Hematopoietic multipotent progenitor cell treated with erythropoietin and hydrocortisone succinate and interleukin-3 and kit ligand, for 8 days (in vitro differentiated cells): ENCODE measurements at regions not wholly inside any gene's neighbourhood (a gene's known extent, or its start where the extent isn't known, plus 50 kb on each side); places are given as distances from the start of the nearest gene placed in this dataset.
"Not testable (repeated sequence)": the region's sequence is repeated elsewhere in the genome, so short reads cannot be mapped to it uniquely, and the experiment has no call there.

ENCODE experiments used
- DNase-seq: peaks from one replicate; pipeline ENCODE4 v3.0.0-alpha.2; 2015

- peak; percentile 73 for DNase-seq
These were observed 462.4 kb downstream of the RAP2B start for GRCh38 chr3:153624310-153625030.

- DNase-seq: no peak
These were observed 463.5 kb downstream of the RAP2B start for GRCh38 chr3:153625506-153625905.

DNA sequence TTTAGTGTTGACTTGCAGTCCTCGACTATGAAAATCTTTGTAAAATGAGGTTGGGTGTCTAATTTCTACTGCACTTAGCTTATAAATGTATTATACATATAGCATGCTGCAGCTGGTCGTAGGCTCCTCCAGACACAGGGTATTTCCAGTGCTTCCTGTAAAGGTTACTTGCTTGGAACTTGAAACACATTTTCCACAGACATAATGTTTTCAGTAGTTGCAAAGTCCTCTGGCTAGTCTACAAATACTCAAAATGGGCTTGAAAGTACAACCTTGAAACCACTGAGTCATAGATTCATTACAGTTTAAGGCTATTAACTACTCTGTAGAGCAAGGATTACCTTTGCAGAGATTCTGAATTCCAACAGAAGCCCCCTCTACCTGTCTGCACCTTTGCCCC, 464.1 kb downstream of the RAP2B start:
- DNase-seq: no peak

DNA sequence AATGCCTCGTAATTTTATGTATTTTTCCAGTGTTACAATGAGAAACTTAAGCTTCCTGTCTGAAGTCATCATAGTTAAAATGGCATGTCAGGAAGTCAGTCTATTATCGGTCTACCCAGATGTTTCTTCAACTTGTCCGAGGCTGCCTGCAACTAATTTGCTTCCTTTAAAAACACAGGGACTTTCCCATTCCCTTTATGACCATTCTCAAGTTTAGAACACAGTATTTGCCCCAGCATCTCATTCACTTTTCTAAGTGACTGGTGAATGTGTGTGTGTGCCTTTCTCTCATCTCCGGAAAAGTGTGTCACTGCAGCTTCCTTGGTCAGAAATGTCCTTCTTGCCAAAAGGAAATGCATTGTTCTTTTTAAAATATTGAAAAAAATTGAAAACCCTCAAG, 466.6 kb downstream of the RAP2B start:
- DNase-seq: peak; percentile 23

- no peak for DNase-seq
These were observed 467.1 kb downstream of the RAP2B start for GRCh38 chr3:153629148-153629547.

DNA sequence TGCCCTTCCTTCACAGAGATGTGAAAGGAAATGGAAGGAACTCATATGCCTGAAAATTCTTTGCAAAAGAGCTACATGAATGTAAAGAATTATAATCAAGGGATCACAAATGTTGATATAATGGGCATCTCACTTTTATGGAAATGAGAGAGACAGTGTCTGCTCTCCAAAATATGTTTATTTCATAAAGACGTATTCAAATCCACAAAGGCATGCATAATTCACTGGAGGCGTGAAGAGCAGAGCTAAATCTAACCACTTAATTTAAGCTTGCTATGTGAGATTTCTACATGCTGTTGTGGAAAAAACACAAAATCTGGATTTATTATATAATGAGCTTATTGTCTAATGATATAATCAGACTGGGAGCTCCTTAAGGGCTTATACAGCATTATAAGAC, 469.1 kb downstream of the RAP2B start:
- no peak for DNase-seq

DNA sequence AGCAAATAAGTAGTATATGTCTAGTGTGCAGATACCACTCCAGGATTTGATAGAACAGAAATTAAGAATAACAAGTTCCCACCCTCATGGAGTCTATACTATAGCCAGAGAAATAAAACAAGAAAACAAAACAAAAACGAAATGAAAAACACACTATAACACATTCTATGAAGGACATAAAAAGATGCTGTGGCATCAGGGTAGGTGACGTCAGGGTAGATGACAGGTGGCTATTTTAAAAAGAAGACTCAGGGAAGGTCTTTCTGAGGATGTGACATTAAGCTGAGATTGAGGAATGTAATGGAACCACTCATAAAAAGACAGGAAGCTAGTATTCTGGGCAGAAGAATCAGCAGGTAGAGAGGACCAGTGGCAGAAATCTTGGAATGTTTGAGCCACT, 469.6 kb downstream of the RAP2B start:
- DNase-seq: no peak

DNA sequence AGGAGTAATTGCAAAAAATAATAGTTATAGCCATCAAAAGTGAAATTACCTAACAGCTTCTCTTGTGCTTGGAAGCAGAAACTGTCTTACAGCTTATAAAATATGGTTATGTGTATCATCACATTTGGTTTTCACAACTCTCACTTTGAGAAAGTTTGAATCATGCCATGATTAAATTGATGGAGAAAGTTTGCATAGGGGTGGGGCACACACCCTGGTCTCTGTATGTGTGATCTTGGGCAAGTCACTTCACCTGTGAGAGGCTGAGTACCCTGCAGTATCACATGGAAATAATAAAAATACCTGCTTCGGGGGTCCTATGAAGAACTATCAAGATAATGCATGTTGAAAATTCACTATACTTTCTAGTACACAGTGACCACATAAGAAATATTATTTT, 471.4 kb downstream of the RAP2B start:
- DNase-seq: no peak

DNA sequence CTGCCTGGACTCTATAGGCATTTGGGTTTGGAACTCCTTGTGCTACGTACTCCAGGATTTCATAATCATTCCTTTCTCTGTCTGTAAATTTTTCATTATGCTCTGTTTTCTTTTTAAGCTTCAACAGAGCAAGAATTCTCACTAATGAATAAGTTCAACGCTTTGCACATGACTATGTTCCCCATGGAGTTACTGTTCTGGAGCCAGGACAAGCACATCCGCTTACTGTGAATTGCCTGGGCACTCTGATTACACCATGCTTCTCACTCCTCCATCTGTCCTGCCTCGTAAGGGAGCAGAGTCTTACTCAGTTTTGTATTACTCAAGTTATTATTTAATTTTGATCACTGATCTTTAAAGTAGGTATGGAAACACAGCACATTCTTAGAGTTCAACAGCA, 472.7 kb downstream of the RAP2B start:
- no peak for DNase-seq

DNA sequence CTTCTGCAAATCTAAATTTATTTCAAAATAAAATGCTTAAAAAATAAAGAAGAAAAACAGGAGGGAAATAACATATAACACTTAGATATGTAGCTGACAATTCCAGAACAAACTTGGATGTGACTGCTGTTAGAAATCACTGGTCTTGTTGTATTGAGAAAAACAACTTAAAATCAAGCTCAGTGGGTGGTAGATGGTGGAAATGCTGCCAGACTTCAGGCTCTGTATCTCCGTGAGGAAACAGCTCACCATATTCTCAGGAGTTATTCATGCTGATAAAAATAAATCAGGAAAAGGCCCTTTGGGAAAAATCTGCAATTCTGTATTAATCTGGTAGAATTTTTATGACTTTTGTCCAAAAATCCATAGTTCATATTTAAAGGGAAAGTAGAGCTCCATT, 477.6 kb downstream of the RAP2B start:
- no peak for DNase-seq

DNA sequence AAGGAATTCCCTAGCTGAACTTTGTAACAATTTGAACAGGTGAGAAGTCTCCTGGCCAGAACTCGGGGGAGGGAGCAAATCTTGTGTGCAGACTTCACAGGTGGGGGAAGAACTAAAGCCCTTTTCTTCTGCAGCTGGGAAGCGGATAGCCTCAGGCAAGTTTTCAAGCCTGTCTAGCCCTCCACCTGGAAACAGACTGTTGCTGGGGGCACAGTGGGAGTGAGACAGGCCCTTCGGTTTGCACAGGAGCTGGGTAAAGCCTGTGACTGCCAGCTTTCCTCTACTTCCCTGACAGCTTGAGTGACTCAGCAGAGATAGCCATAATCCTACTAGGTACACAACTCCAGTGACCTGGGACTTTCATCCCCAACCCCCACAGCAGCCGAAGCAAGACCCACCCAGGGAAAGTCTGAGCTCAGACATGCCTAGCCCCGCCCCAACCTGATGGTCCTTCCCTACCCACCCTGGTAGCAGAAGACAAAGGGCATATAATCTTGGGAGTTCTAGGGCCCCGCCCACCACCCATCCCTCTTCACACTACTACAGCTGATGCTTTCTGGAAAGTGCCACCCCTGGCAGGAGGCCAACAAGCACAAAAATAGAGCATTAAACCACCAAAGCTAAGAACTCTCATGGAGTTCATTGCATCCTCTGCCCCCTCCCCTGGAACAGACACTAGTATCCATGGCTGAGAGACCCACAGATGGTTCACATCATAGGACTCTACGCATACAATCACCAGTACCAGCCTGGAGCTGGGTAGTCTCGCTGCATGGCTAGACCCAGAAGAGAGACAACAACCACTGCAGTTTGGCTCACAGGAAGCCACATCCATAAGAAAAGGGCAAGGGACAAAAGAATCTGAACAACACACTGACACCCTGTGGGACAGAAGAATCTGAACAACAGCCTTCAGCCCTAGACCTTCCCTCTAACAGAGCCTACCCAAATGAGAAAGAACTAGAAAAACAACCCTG, 479.0 kb downstream of the RAP2B start:
- DNase-seq: no peak

- not testable (repeated sequence) for DNase-seq
These were observed 478.6 kb upstream of the ARHGEF26 start for GRCh38 chr3:153642576-153642975.

DNA sequence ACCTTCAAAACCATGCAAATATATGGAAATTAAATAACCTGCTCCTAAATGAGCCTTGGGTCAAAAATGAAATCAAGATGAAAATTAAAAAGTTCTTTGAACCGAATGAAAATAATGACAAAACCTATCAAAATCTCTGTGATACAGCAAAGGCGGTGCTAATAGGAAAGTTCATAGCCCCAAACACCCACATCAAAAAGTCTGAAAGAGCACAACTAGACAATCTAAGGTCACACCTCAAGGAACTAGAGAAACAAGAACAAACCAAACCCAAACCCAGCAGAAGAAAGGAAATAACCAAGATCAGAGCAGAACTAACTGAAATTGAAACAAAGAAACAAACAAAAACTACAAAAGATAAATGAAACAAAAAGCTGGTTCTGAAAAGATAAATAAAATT, 477.7 kb upstream of the ARHGEF26 start:
- DNase-seq: not testable (repeated sequence)

DNA sequence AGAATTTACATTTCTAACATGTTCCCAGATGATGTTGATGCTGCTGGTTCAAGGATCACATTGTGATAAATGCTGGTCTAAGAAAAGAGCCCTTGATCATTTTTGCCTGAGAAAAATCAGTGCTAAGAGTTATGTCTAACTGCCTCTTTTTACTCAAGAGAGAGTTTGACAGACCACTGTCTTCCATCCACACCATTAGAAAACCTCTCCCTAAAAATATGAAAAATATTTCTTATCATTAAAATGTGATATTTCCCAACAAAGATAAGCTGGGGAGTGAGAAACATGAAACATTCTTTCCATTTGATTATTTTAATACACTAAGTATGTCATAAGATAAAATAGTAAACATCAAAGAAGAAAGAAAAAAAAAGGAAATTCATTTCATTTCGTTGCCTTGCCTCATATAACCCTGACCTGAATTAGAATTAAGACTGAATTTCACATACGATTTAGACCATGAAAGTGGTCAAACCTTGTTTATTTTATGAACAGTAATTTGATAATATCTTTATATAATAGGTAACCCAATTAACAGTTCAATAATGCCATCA, 471.8 kb upstream of the ARHGEF26 start:
- no peak for DNase-seq

GRCh38 chr3:153652076-153652475, 469.1 kb upstream of the ARHGEF26 start:
- DNase-seq: no peak

- DNase-seq: no peak
These were observed 464.1 kb upstream of the ARHGEF26 start for GRCh38 chr3:153657046-153657445.

GRCh38 chr3:153657461-153657860, 463.7 kb upstream of the ARHGEF26 start:
- DNase-seq: no peak

GRCh38 chr3:153658136-153658535, 463.1 kb upstream of the ARHGEF26 start:
- no peak for DNase-seq

GRCh38 chr3:153666991-153667740, 454.0 kb upstream of the ARHGEF26 start:
- no peak for DNase-seq

DNA sequence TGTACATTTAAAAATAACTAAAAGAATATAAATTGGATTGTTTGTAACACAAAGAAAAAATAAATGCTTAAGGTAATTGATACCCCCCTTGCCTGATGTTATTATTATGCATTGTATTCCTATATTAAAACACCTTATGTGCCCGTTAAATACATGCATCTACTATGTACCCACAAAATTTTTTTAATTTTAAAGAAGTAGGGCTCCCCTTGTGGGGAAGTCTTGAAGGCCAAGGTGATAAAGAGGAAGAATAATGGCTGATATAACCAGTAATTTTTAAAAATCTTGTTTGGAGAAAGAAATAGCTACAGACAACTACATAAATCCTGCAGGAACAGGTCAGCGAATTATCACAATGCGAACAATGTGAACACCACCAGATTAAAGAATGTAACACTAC, 451.7 kb upstream of the ARHGEF26 start:
- no peak for DNase-seq

- no peak for DNase-seq
These were observed 450.6 kb upstream of the ARHGEF26 start for GRCh38 chr3:153670577-153670976.

GRCh38 chr3:153673853-153674252, 447.3 kb upstream of the ARHGEF26 start:
- DNase-seq: no peak

DNA sequence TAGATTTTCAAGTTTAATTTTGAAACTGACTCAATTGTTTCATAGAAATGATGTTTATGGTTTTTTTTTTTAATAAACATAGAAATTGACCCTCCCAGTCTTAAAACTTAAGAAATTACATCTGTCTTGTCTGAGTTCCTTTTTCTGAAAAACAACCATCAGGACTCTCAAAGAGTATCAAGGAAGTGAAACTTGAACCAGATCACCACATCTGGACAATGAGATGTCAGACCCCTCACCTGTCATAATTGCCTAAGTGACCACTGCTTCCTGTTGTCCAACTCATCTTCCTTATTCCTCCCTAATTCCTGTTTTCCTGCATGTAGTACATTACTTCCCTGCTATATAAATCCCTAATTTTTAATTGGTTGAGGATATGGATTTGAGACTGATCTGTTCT, 441.5 kb upstream of the ARHGEF26 start:
- DNase-seq: no peak
